Retina (tissue), 1 donor: ENCODE measurements at regions not wholly inside any gene's neighbourhood (a gene's known extent, or its start where the extent isn't known, plus 50 kb on each side); places are given as distances from the start of the nearest gene placed in this dataset.
A peak's percentile ranks its signal among the peaks of the same experiment; 100 is the strongest.
"Not testable (repeated sequence)": the region's sequence is repeated elsewhere in the genome, so short reads cannot be mapped to it uniquely, and the experiment has no call there.

ENCODE experiments used
- DNase-seq: peaks from one replicate; pipeline ENCODE4 v3.0.0-alpha.2; 2016

- DNase-seq = no peak
Observed at GRCh38 chr1:220942278-220942677, 63.0 kb downstream of the HLX start.

- not testable (repeated sequence) for DNase-seq
Observed at GRCh38 chr1:220942914-220943313, 63.7 kb downstream of the HLX start.

GRCh38 chr1:220943319-220943996 is 64.2 kb downstream of the HLX start:
- peak; percentile 38 for DNase-seq

- no peak for DNase-seq
Observed at GRCh38 chr1:220950576-220950975, 71.3 kb downstream of the HLX start.

- DNase-seq = peak; percentile 34
Observed at GRCh38 chr1:220952961-220953643, 73.9 kb downstream of the HLX start.

- DNase-seq = no peak
Observed at GRCh38 chr1:220954321-220955075, 75.3 kb downstream of the HLX start.

- DNase-seq = no peak
Observed at GRCh38 chr1:220955116-220955515, 75.9 kb downstream of the HLX start.

GRCh38 chr1:220956501-220957232 is 77.4 kb downstream of the HLX start:
- no peak for DNase-seq

- no peak for DNase-seq
Observed at GRCh38 chr1:220957233-220957605, 78.0 kb downstream of the HLX start.

GRCh38 chr1:220958234-220958633 is 79.0 kb downstream of the HLX start:
- no peak for DNase-seq

- no peak for DNase-seq
Observed at GRCh38 chr1:220962031-220962751, 82.9 kb downstream of the HLX start.

GRCh38 chr1:220966041-220966440 is 86.8 kb downstream of the HLX start:
- no peak for DNase-seq

GRCh38 chr1:220966473-220966872 is 87.2 kb downstream of the HLX start:
- DNase-seq = no peak

- DNase-seq = no peak
Observed at GRCh38 chr1:220966881-220967611, 87.8 kb downstream of the HLX start.

GRCh38 chr1:220967911-220968310 is 88.7 kb downstream of the HLX start:
- DNase-seq = no peak

GRCh38 chr1:220969281-220969680 is 90.0 kb downstream of the HLX start:
- not testable (repeated sequence) for DNase-seq

- no peak for DNase-seq
Observed at GRCh38 chr1:220970311-220970710, 91.1 kb downstream of the HLX start.

- no peak for DNase-seq
Observed at GRCh38 chr1:220971221-220971620, 92.0 kb downstream of the HLX start.

- no peak for DNase-seq
Observed at GRCh38 chr1:220974431-220974830, 95.2 kb downstream of the HLX start.

GRCh38 chr1:220976390-220976789 is 97.1 kb downstream of the HLX start:
- DNase-seq = no peak

GRCh38 chr1:220979371-220979770 is 100.1 kb downstream of the HLX start:
- DNase-seq = no peak

GRCh38 chr1:220982686-220983085 is 103.4 kb downstream of the HLX start:
- DNase-seq = no peak
